Endothelial cell of umbilical vein (primary cell): ENCODE measurements at regions not wholly inside any gene's neighbourhood (a gene's known extent, or its start where the extent isn't known, plus 50 kb on each side); places are given as distances from the start of the nearest gene placed in this dataset.

ENCODE experiments used
- BruUV-seq: library from RNA; stranded (reverse); fragments of 400-500 nt; replicated peaks from 2 replicates; lab custom pipeline; 2021; lab: Mats Ljungman, UMichigan
- CTCF ChIA-PET: fragments of 300-600, 350-600 bp; sonication (Branson Sonifier 250); formaldehyde crosslinking; loops from one replicate; lab custom pipeline; 2021; ENCODE audit warnings: antibody characterized with exemption, inconsistent platforms; lab: Charles Lee
- POLR2A ChIA-PET: fragments of 300-600, 350-600 bp; sonication (Branson Sonifier 250); formaldehyde crosslinking; loops from one replicate; lab custom pipeline; 2021; ENCODE audit warnings: antibody characterized with exemption, inconsistent platforms; lab: Charles Lee
- DNase-seq: peaks from one replicate; pipeline ENCODE4 v3.0.0-alpha.2; 2011; ENCODE audit warnings: low read depth, low spot score
- FAIRE-seq: peaks from 2 replicates; lab custom pipeline; 2011; peaks lifted over from hg19 to GRCh38; lab: Jason Lieb, UNC
- H2AFZ ChIP-seq: 2 replicates; pipeline ENCODE4 v1.6.0; 2012; ENCODE audit warnings: low read depth, low read length, control low read depth, inconsistent platforms
- H3K27ac ChIP-seq: 2 replicates; pipeline ENCODE4 v1.5.1; 2011; ENCODE audit warnings: low read depth, mild to moderate bottlenecking, control low read depth, low read length, moderate library complexity; ENCODE audit not compliant: insufficient read depth
- H3K27me3 ChIP-seq, 2 experiments: 2 replicates each; pipeline versions ENCODE4 v1.6.0 to v1.6.1; 2011; ENCODE audit warnings: low read length in 2 of 2, mixed read lengths in 1 of 2; ENCODE audit not compliant: control insufficient read depth in 2 of 2, insufficient read depth in 2 of 2
- H3K36me3 ChIP-seq, 2 experiments: 2 replicates in 1 of 2; 3 replicates in 1 of 2; pipeline ENCODE4 v1.5.1; 2011; ENCODE audit warnings: low read length in 2 of 2, mild to moderate bottlenecking in 1 of 2, moderate library complexity in 1 of 2; ENCODE audit not compliant: control insufficient read depth in 2 of 2, insufficient read depth in 2 of 2; ENCODE audit errors: extremely low read depth in 1 of 2
- H3K4me1 ChIP-seq: 3 replicates; pipeline ENCODE4 v1.5.1; 2011; ENCODE audit warnings: mild to moderate bottlenecking, low read length; ENCODE audit not compliant: control insufficient read depth, insufficient read depth; ENCODE audit errors: extremely low read depth
- H3K4me2 ChIP-seq: 2 replicates; pipeline ENCODE4 v1.6.1; 2011; ENCODE audit warnings: low read length, control low read depth, mixed read lengths; ENCODE audit not compliant: insufficient read depth
- H3K4me3 ChIP-seq, 3 experiments: fragments of 200-600 bp in 1 of 3; sonication (generic), shearing (Covaris generic) in 1 of 3; replicated peaks in 1 of 3; 2 replicates each; pipeline ENCODE4 v1.5.1; 2011 to 2016; ENCODE audit warnings: control low read depth in 3 of 3, low read length in 3 of 3, mild to moderate bottlenecking in 2 of 3, inconsistent platforms in 1 of 3, low read depth in 1 of 3, moderate library complexity in 1 of 3; ENCODE audit not compliant: insufficient read depth in 1 of 3
- H3K79me2 ChIP-seq: 2 replicates; pipeline ENCODE4 v1.6.0; 2012; ENCODE audit warnings: low read length, inconsistent platforms; ENCODE audit not compliant: control insufficient read depth, insufficient read depth
- H3K9ac ChIP-seq: replicated peaks from 2 replicates; pipeline ENCODE3; 2011; ENCODE audit warnings: low read length, control low read depth; ENCODE audit not compliant: insufficient read depth; ENCODE audit errors: extremely low read depth
- H3K9me1 ChIP-seq: replicated peaks from 3 replicates; pipeline ENCODE4 v1.6.0; 2011; ENCODE audit warnings: mild to moderate bottlenecking, low read length; ENCODE audit not compliant: control insufficient read depth, insufficient read depth; ENCODE audit errors: extremely low read depth
- H3K9me3 ChIP-seq: replicated peaks from 2 replicates; pipeline ENCODE4 v1.5.1; 2012; ENCODE audit warnings: low read length, inconsistent platforms; ENCODE audit not compliant: control insufficient read depth, insufficient read depth
- H4K20me1 ChIP-seq: replicated peaks from 2 replicates; pipeline ENCODE3; 2011; ENCODE audit warnings: mild to moderate bottlenecking, low read length; ENCODE audit not compliant: control insufficient read depth, insufficient read depth; ENCODE audit errors: extremely low read depth
- CTCF ChIP-seq, 2 donors: IDR thresholded peaks; 1 replicate in 1 of 2; 2 replicates in 1 of 2; pipeline ENCODE4 v1.5.1; 2011; ENCODE audit warnings: low read length in 2 of 2, mild to moderate bottlenecking in 2 of 2, moderate library complexity in 2 of 2, control low read depth in 1 of 2, inconsistent platforms in 1 of 2, low read depth in 1 of 2; ENCODE audit not compliant: insufficient read depth in 1 of 2; ENCODE audit errors: extremely low read depth in 1 of 2
- EZH2 ChIP-seq: IDR thresholded peaks from 2 replicates; pipeline ENCODE4 v1.6.1; 2012; ENCODE audit warnings: borderline replicate concordance, low read depth, mild to moderate bottlenecking, moderate library complexity, low read length, inconsistent platforms; ENCODE audit not compliant: severe bottlenecking
- FOS ChIP-seq: IDR thresholded peaks from 2 replicates; pipeline ENCODE4 v1.6.1; 2011; ENCODE audit warnings: mild to moderate bottlenecking, low read length, moderate library complexity, borderline replicate concordance; ENCODE audit not compliant: insufficient read depth
- GATA2 ChIP-seq: IDR thresholded peaks from 2 replicates; pipeline ENCODE4 v1.7.0; 2011; ENCODE audit warnings: low read depth, mild to moderate bottlenecking, moderate library complexity, mixed read lengths, low read length; ENCODE audit not compliant: insufficient read length, insufficient read depth
- JUN ChIP-seq: IDR thresholded peaks from 2 replicates; pipeline ENCODE4 v1.6.1; 2011; ENCODE audit warnings: borderline replicate concordance, low read depth; ENCODE audit not compliant: insufficient read length, insufficient read depth
- MYC ChIP-seq: IDR thresholded peaks from one replicate; pipeline ENCODE4 v1.6.1; 2011; ENCODE audit warnings: mild to moderate bottlenecking, low read depth, low read length
- POLR2AphosphoS5 ChIP-seq: IDR thresholded peaks from 2 replicates; pipeline ENCODE4 v1.6.1; 2012; ENCODE audit warnings: low read depth, mild to moderate bottlenecking, control low read depth, low read length, moderate library complexity; ENCODE audit not compliant: insufficient read depth
- dilution Hi-C: fragments of 300-500 bp; cut with MboI; formaldehyde crosslinking; loops from one replicate; pipeline ENCODE4 v1.15.0; 2019; ENCODE audit warnings: low sequenced_read_pairs; ENCODE audit not compliant: extremely low pct_ligation_motif_present
- intact Hi-C: fragments of 100-400 bp; cut with micrococcal nuclease; formaldehyde crosslinking; loops from one replicate; pipeline ENCODE4 v1.10.0; 2022

GRCh38 chr4:178090640-178091411 lies 648.6 kb upstream of the AGA start:
- Histone ChIP-seq H3K9me3 (peaks cover 7% of the 10 kb centered on the region), H3K79me2 (no peaks in the 10 kb centered on the region), H4K20me1 (no peaks in the 10 kb centered on the region), H3K4me2 (no peak overlapping the region), H3K36me3 (no peaks in the 10 kb centered on the region), H3K4me1 (no peaks in the 10 kb centered on the region), H3K27ac (no peak overlapping the region), H3K27me3 (no peaks in the 10 kb centered on the region), H3K4me3 (no peak overlapping the region), H3K9ac (no peak overlapping the region), H3K9me1 (no peaks in the 10 kb centered on the region), H2AFZ (no peak overlapping the region)
- ChIA-PET CTCF (no interaction called here), POLR2A (no interaction called here)
- no TSS peak for BruUV-seq
- TF ChIP-seq MYC (no peak), CTCF (IDR thresholded peaks at IDR 0.05; ENCODE audit: extremely low read depth in 1 of 2, insufficient read depth in 1 of 2, low read depth in 1 of 2, low read length in 2 of 2) (no peak), GATA2 (no peak), FOS (no peak), JUN (no peak), POLR2AphosphoS5 (no peak), EZH2 (no peak)
- dilution Hi-C loops (no loop called here), intact Hi-C loops (no loop called here)
- DNase-seq (no peak), FAIRE-seq (no peak)
